K562 (cell line): ENCODE measurements at regions not wholly inside any gene's neighbourhood (a gene's known extent, or its start where the extent isn't known, plus 50 kb on each side); places are given as distances from the start of the nearest gene placed in this dataset.
A peak's percentile ranks its signal among the peaks of the same experiment; 100 is the strongest.

Experiments
- ATAC-seq: fragments of 200-7000 bp; cut with Tn5 transposase; 3 replicates; pipeline ENCODE4 v1.9.1; 2020; ENCODE audit warnings: moderate library complexity
- BruUV-seq: library from RNA; stranded (reverse); fragments of 400-500 nt; replicated peaks from 2 replicates; lab custom pipeline; 2021; lab: Mats Ljungman, UMichigan
- CTCF ChIA-PET: fragments of 300-600 bp; formaldehyde crosslinking; extraction: SDS; loops from one replicate; lab custom pipeline; 2021; ENCODE audit warnings: low intra/inter-chr PET ratio; lab: Yijun Ruan, JAX
- POLR2A ChIA-PET: fragments of 300-600, 350-650 bp; sonication (Branson Sonifier 250); formaldehyde crosslinking; extraction: SDS; loops from one replicate; lab custom pipeline; 2021; ENCODE audit warnings: antibody characterized with exemption, inconsistent platforms; lab: Yijun Ruan, JAX
- DNase-seq, 4 experiments: peaks; one replicate each; pipeline versions ENCODE4 v3.0.0 to v3.0.0-alpha.2; 2011 to 2018; ENCODE audit warnings: low spot score in 3 of 4, mixed read lengths in 3 of 4; ENCODE audit errors: extremely low read depth in 1 of 4
- FAIRE-seq: peaks from 2 replicates; lab custom pipeline; 2011; peaks lifted over from hg19 to GRCh38; lab: Jason Lieb, UNC
- H2AFZ ChIP-seq: 2 replicates; pipeline ENCODE4 v1.6.0; 2011; ENCODE audit warnings: low read depth, low read length, control low read depth, inconsistent platforms
- H3K27ac ChIP-seq: fragments of 200-600 bp; 3 replicates; pipeline ENCODE4 v1.8.0; 2011; ENCODE audit warnings: low read depth, mild to moderate bottlenecking, control low read depth, inconsistent platforms, low read length, moderate library complexity, mixed read lengths; ENCODE audit errors: extremely low read depth
- H3K27me3 ChIP-seq, 2 experiments: fragments of 300-600 bp in 1 of 2; 2 replicates in 1 of 2; 3 replicates in 1 of 2; pipeline versions ENCODE4 v1.6.0 to v1.8.0; 2011; ENCODE audit warnings: inconsistent platforms in 2 of 2, low read length in 2 of 2, mild to moderate bottlenecking in 1 of 2, mixed read lengths in 1 of 2, moderate library complexity in 1 of 2; ENCODE audit not compliant: control insufficient read depth in 2 of 2, insufficient read depth in 2 of 2
- H3K36me3 ChIP-seq: fragments of 300-600 bp; 3 replicates; pipeline ENCODE4 v1.8.0; 2011; ENCODE audit warnings: mild to moderate bottlenecking, low read length, inconsistent platforms; ENCODE audit not compliant: control insufficient read depth, insufficient read depth
- H3K4me1 ChIP-seq, 2 experiments: fragments of 200-600 bp in 1 of 2; replicated peaks in 1 of 2; 2 replicates in 1 of 2; 3 replicates in 1 of 2; pipeline versions ENCODE4 v1.5.1 to v1.8.0; 2011; ENCODE audit warnings: inconsistent platforms in 2 of 2, low read length in 2 of 2, mild to moderate bottlenecking in 1 of 2, mixed read lengths in 1 of 2, moderate library complexity in 1 of 2; ENCODE audit not compliant: control insufficient read depth in 2 of 2, insufficient read depth in 2 of 2
- H3K4me2 ChIP-seq: 2 replicates; pipeline ENCODE4 v1.6.1; 2011; ENCODE audit warnings: low read length, control low read depth, inconsistent platforms, mixed read lengths; ENCODE audit not compliant: insufficient read depth
- H3K4me3 ChIP-seq: fragments of 200-600 bp; sonication (generic), shearing (Covaris generic); 2 replicates; pipeline ENCODE4 v1.5.1; 2016; ENCODE audit warnings: control low read depth, inconsistent platforms
- H3K79me2 ChIP-seq: fragments of 200-600 bp; 3 replicates; pipeline ENCODE4 v1.8.0; 2011; ENCODE audit warnings: low read length, inconsistent platforms; ENCODE audit not compliant: control insufficient read depth, insufficient read depth
- H3K9ac ChIP-seq, 2 experiments: 2 replicates each; pipeline versions ENCODE4 v1.6.0 to v1.6.1; 2011; ENCODE audit warnings: low read depth in 2 of 2, low read length in 2 of 2, control low read depth in 1 of 2, inconsistent platforms in 1 of 2, mild to moderate bottlenecking in 1 of 2, mixed read lengths in 1 of 2; ENCODE audit not compliant: insufficient read depth in 1 of 2
- H3K9me1 ChIP-seq: one replicate; pipeline ENCODE4 v1.6.0; 2011; ENCODE audit warnings: inconsistent platforms, mild to moderate bottlenecking, low read length, moderate library complexity; ENCODE audit not compliant: control insufficient read depth, insufficient read depth
- H3K9me3 ChIP-seq: replicated peaks from 2 replicates; pipeline ENCODE4 v1.5.1; 2011; ENCODE audit warnings: low read depth, low read length, inconsistent platforms; ENCODE audit not compliant: control insufficient read depth, insufficient read depth
- H4K20me1 ChIP-seq: replicated peaks from 2 replicates; pipeline ENCODE4 v1.6.1; 2011; ENCODE audit warnings: low read length, inconsistent platforms, mixed read lengths; ENCODE audit not compliant: control insufficient read depth, insufficient read depth
- HMGN3 ChIP-seq: IDR thresholded peaks from 2 replicates; pipeline ENCODE4 v1.6.1; 2011; ENCODE audit warnings: borderline replicate concordance, low read depth, mild to moderate bottlenecking, mixed read lengths, low read length; ENCODE audit not compliant: insufficient read length; ENCODE audit errors: extremely low read depth
- IFI16 ChIP-seq: fragments of 250-450 bp; sonication (Bioruptor Pico); IDR thresholded peaks from 2 replicates; pipeline ENCODE4 v2.1.2; 2022; ENCODE audit warnings: mild to moderate bottlenecking, inconsistent platforms
- MYNN ChIP-seq, 2 experiments: sonication (generic); formaldehyde crosslinking in 1 of 2; IDR thresholded peaks; 2 replicates each; pipeline versions ENCODE4 v1.5.0 to v1.6.1; 2016 to 2020; ENCODE audit warnings: antibody characterized with exemption in 1 of 2, missing genetic modification reagents in 1 of 2
- NFIC ChIP-seq: fragments of 450-650 bp; IDR thresholded peaks from 2 replicates; pipeline ENCODE4 v1.6.1; 2017; ENCODE audit warnings: mild to moderate bottlenecking, inconsistent platforms
- PYGO2 ChIP-seq: fragments of 450-650 bp; IDR thresholded peaks from 2 replicates; pipeline ENCODE4 v1.6.1; 2016; ENCODE audit warnings: mild to moderate bottlenecking, missing genetic modification characterization, moderate library complexity, missing compliant biosample characterization
- SIN3B ChIP-seq: fragments of 450-650 bp; IDR thresholded peaks from 2 replicates; pipeline ENCODE4 v1.6.1; 2017; ENCODE audit warnings: low read depth, mild to moderate bottlenecking, moderate library complexity
- SRSF7 ChIP-seq: fragments of 200-400 bp; formaldehyde crosslinking; optimal IDR thresholded peaks from 2 replicates; pipeline ENCODE3; 2017; ENCODE audit warnings: mild to moderate bottlenecking, low read depth, low read length
- TRIM28 ChIP-seq: fragments of 450-650 bp; IDR thresholded peaks from 2 replicates; pipeline ENCODE4 v1.6.1; 2017
- ZNF699 ChIP-seq: fragments of 250-450 bp; sonication (Bioruptor Pico); IDR thresholded peaks from 2 replicates; pipeline ENCODE4 v1.8.0; 2021; ENCODE audit warnings: mild to moderate bottlenecking, moderate library complexity; ENCODE audit not compliant: insufficient replicate concordance
- ZNF785 ChIP-seq: fragments of 250-450 bp; sonication (Bioruptor Pico); IDR thresholded peaks from 2 replicates; pipeline ENCODE4 v1.4.0; 2020; ENCODE audit warnings: mild to moderate bottlenecking
- ZZZ3 ChIP-seq: fragments of 450-650 bp; IDR thresholded peaks from 2 replicates; pipeline ENCODE4 v1.6.1; 2016; ENCODE audit warnings: antibody characterized with exemption, mild to moderate bottlenecking, moderate library complexity
- WGBS: fragments of 100-300 bp; shearing (Covaris generic); methylation state at CpG from one replicate; pipeline ENCODE4 v1.1.6; 2016; ENCODE audit warnings: low coverage, mixed read lengths; ENCODE audit not compliant: insufficient coverage; ENCODE audit errors: missing lambda C conversion rate; 5-methylcytosine and 5-hydroxymethylcytosine counted together
- in situ Hi-C: fragments of 300-500 bp; cut with MboI; formaldehyde crosslinking; loops from 4 replicates; pipeline ENCODE4 v1.15.0; 2018; ENCODE audit warnings: inconsistent platforms, mixed read lengths
- intact Hi-C: fragments of 100-400 bp; cut with micrococcal nuclease; formaldehyde crosslinking; loops from 2 replicates; pipeline ENCODE4 v1.14.2; 2022
- TF ChIP-seq, protein P1 (sequence below): fragments of 250-450 bp; sonication (Bioruptor Pico); IDR thresholded peaks from 2 replicates; pipeline ENCODE4 v1.8.0; 2022; ENCODE audit warnings: inconsistent platforms

DNA sequence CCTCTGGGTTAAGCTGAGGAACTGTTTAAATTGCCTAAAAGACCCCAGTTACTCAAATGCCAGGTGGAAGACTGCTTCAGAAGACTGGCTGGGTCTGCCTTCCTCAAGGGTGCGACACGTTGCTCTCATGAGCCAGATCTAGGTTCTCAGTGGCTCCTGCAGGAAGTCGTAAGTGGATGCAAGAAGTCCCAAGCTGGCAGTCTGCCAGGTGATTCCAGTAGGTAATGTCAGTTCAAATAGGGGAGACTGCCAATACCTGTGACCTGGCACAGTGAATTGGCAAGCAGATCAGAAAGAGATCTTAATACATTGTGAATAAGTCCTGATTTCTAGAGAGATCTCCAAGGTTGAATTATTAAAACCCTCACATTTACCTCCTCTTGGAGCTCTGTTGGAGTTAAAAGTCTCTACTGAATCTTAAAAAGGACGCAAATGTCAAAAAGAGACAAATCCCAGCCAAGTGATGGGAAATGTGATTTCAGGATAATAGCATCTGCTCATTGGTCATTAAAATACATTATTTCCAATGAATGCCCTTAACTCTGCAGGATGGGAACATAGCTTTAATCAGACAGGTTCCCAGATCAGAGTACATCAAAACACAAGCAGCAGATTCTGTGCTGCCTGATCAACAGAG is 98.8 kb upstream of the FRMD6 start:
- H3K9me1 ChIP-seq: no peaks in the 10 kb centered on the region
- ChIA-PET CTCF (no interaction called here), POLR2A (interaction anchor here (0.7 kb wide), 1 partner anchor 31 kb away, joined by 3 read pairs; no protein-coding TSS in a partner anchor)
- BruUV-seq: no TSS peak
- no peak for TF ChIP-seq PYGO2 (tag)
- peak; percentile 53 for TF ChIP-seq NFIC
- FAIRE-seq (no peak), ATAC-seq (no peak), DNase-seq (no peak)
- H2AFZ ChIP-seq: no peak overlapping the region
- WGBS: 0% methylated on average over 4 of the region's 4 CpGs
- no peaks in the 10 kb centered on the region for H3K36me3 ChIP-seq
- no peaks in the 10 kb centered on the region for H3K4me1 ChIP-seq
- H3K27ac ChIP-seq: no peak overlapping the region
- H3K4me2 ChIP-seq: no peak overlapping the region
- in situ Hi-C loops: no loop called here
- H3K4me3 ChIP-seq: no peak overlapping the region
- H3K9ac ChIP-seq: no peak overlapping the region
- H3K79me2 ChIP-seq: no peaks in the 10 kb centered on the region
- no peaks in the 10 kb centered on the region for H3K27me3 ChIP-seq
- no peaks in the 10 kb centered on the region for H3K9me3 ChIP-seq
- no peaks in the 10 kb centered on the region for H4K20me1 ChIP-seq
- intact Hi-C loops: no loop called here

DNA sequence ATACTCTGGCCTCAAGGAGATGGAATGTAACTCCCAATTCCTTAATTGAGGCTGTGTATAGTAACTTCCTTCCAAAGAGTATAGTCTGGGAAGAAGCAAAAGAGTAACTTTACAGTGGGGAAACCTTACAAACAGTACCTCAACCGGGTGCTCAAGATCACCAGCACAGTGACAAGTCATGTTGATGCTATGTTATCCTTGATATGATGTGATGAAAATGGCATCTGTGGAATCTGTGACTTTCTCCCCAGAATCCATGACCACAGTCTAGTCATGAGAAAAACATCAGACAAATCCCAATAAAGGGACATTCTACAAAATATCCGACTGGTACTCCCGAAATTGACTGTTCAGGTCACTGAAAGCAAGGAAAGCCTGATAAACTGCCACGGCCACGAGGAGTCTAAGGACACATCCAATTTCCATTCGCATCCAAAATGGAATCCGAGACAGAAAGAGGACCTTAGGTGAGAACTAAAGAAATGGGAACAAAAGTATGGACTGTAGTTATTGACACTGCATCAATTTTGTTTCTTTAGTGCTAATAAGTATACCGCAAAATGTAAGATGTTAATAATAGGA is 97.3 kb upstream of the FRMD6 start:
- Histone ChIP-seq H2AFZ (no peak overlapping the region), H3K36me3 (no peaks in the 10 kb centered on the region), H3K4me3 (no peak overlapping the region), H3K4me1 (no peaks in the 10 kb centered on the region), H3K27me3 (no peaks in the 10 kb centered on the region), H3K9ac (no peak overlapping the region), H3K79me2 (no peaks in the 10 kb centered on the region), H3K9me3 (no peaks in the 10 kb centered on the region), H3K4me2 (no peak overlapping the region), H4K20me1 (no peaks in the 10 kb centered on the region), H3K9me1 (no peaks in the 10 kb centered on the region), H3K27ac (no peak overlapping the region)
- no peak for ATAC-seq
- CTCF ChIA-PET: no interaction called here
- intact Hi-C loops (no loop called here), in situ Hi-C loops (no loop called here)
- no peak for FAIRE-seq
- DNase-seq: no peak
- TF ChIP-seq MYNN (IDR thresholded peaks at IDR 0.05) (no peak), MYNN (CRISPR knock-in tag; IDR thresholded peaks at IDR 0.05) (no peak), ZNF699 (CRISPR knock-in tag) (no peak), ZZZ3 (no peak), SRSF7 (no peak), ZNF785 (CRISPR knock-in tag) (no peak), HMGN3 (no peak), IFI16 (CRISPR knock-in tag) (no peak), TRIM28 (no peak), SIN3B (no peak)
- TF ChIP-seq, protein P1, sequence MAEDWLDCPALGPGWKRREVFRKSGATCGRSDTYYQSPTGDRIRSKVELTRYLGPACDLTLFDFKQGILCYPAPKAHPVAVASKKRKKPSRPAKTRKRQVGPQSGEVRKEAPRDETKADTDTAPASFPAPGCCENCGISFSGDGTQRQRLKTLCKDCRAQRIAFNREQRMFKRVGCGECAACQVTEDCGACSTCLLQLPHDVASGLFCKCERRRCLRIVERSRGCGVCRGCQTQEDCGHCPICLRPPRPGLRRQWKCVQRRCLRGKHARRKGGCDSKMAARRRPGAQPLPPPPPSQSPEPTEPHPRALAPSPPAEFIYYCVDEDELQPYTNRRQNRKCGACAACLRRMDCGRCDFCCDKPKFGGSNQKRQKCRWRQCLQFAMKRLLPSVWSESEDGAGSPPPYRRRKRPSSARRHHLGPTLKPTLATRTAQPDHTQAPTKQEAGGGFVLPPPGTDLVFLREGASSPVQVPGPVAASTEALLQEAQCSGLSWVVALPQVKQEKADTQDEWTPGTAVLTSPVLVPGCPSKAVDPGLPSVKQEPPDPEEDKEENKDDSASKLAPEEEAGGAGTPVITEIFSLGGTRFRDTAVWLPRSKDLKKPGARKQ (CRISPR knock-in tag): no peak
- POLR2A ChIA-PET: no interaction called here
- BruUV-seq: no TSS peak
- 0% methylated on average over 8 of the region's 8 CpGs for WGBS
